GM19324 (cell line): ENCODE measurements at regions not wholly inside any gene's neighbourhood (a gene's known extent, or its start where the extent isn't known, plus 50 kb on each side); places are given as distances from the start of the nearest gene placed in this dataset.
"Not testable (repeated sequence)": the region's sequence is repeated elsewhere in the genome, so short reads cannot be mapped to it uniquely, and the experiment has no call there.

Experiments used
- ATAC-seq: cut with Tn5 transposase; IDR thresholded peaks from one replicate; pipeline ENCODE4 v1.9.1; 2021; ENCODE audit warnings: mild to moderate bottlenecking, moderate library complexity; ENCODE audit not compliant: unreplicated experiment, low FRiP score

DNA sequence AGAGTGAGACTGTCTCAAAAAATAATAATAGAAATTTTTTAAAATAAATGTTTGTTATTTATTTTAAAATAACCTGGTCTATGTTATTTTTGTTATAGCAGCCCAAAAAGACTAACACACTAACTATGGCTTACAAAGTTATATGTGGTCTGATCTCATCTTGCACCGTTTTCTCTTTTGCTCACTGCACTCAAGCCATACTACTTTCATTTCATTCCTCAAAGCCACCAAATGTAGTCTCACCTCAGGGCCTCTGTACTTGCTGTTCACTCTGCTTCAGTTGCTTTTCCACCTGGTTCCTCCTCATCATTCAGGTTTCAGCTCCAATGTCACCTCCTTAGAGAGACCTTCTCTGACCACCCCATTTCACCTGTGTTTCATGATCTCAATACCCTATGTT, 55.2 kb upstream of the MDM1 start:
- no peak for ATAC-seq

DNA sequence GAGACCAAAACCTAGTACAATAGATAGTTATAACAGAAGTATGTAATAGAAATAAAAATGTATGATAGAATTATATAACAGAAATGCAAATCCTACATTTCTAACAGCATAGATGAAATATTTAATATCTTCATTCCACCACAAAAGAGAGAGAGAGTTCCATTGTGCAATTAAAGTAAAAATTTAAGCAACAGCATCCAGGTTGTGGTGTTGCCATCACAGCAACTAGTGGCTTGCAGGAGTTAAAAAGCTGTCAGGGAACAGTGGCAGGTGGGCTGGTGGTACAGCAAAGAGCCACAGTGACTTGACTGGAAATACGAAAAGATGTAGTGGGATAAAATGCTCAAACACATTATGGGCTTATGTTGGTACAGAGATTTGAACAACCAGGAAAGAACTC, 57.1 kb upstream of the MDM1 start:
- ATAC-seq: no peak

DNA sequence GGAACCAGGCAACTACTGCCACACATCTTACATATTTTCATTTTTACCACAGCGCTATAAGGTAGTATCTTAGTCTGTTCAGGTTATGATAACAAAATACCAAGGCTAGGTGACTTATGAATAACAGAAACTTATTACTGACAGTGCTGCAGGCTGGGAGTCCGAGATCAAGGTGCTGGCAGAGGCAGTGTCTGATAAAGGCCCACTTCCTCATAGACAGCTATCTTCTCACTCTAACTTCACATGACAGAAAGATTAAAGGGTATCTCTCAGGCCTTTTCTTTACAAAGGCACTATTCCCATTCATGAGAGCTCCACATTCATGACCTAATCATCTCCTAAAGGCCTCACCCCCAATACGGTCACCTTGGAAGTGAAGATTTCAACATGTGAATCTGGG, 59.8 kb upstream of the MDM1 start:
- no peak for ATAC-seq

DNA sequence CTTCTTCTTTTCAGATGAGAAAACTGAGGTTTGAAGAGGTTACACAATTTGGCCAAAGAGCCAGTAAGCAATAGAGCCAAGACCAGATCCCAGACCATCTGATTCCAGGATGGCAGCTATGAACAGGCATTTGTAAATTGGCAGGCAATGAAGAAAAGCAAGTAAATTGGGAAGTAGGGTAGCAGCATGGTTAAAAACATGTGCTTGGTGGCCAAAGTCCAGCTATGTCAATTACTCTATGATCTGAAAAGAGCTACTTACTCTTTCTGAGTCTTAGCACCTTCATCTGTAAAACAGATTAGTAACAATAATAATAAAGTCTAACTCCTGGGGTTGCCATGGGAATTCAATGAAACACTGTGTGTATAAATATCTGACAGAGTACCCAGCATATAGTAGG, 60.2 kb upstream of the MDM1 start:
- ATAC-seq: no peak

DNA sequence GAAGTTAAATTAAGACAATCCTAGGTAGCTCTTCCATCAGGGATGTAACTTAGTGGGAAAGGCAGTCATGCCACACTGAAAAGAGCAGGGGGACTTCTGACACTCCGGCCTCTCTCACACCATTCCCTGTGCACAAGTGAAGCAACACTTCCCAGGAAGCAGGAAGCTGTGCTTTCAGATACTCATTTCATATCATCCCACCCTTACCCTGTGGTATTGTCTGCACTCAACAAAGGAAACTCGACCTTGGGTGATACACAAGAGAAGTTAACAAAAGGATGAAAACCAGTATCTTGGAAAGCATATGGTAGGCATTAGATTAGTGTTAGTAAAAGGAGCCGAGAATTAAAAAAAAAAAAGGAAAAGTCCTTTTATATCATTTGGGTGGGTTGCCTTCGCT, 61.3 kb upstream of the MDM1 start:
- no peak for ATAC-seq

DNA sequence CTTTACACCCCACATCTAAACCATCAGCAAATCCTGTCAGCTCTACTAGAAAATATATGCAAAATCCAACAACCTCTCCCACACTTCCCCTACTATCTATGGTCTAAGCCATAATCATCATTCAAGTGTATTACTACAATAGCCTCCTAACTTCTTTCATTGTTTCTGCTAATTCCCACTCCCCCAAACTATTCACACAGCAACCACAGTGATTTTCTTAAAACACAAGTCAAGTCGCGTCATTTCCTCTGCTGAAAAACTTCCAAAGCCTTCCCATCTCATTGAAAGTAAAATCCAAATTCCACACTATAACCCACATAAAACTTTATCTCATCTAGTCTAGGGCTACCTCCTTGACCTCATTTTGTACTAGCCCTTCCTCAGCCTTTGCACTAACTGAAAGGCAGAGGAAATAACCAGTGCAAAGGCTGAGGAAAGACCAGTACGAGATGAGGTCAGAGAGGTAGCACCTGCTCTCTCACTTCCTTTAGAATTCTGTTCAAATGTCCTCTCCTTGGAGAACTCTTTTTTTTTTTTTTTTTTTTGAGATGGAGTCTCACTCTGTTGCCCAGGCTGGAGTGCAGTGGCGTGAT, 65.5 kb upstream of the MDM1 start:
- ATAC-seq: no peak

DNA sequence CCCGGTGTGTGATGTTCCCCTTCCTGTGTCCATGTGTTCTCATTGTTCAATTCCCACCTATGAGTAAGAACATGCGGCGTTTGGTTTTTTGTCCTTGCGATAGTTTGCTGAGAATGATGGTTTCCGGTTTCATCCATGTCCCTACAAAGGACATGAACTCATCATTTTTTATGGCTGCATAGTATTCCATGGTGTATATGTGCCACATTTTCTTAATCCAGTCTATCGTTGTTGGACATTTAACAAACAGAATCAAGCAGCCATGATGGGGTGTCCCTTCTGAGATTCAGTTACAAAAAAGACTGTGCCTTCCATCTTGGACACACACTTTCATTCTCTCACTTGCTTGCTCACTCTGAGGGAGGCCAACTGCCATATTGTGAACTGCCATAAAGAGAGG, 66.5 kb upstream of the MDM1 start:
- not testable (repeated sequence) for ATAC-seq

DNA sequence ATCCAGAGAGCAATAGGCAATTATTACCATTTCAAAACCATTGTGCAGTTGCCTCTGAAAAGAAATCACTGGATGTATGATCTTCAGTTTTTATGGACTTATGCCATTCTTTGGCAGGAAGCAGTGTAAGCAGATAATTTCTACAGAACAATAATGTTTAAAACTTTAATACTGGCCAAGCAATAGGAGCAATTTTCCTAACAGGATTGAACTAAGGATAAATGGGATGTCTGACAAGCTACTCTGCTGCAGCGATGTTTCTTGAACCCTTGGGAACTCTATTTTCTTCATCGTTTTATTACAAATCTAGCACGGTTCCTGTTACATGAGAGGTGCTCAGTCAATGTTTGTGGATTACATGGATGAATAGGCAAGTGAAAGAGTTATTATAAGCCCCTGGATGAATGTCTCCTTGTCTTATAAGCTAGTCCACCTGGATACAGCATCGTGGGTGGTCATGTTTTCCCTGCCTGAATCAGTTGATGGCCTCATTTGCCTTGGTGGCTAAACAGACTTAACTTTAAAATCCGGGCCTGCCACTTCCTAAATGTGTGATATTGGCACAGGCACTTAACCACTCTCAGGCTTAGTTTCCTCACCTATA, 68.2 kb upstream of the MDM1 start:
- no peak for ATAC-seq

DNA sequence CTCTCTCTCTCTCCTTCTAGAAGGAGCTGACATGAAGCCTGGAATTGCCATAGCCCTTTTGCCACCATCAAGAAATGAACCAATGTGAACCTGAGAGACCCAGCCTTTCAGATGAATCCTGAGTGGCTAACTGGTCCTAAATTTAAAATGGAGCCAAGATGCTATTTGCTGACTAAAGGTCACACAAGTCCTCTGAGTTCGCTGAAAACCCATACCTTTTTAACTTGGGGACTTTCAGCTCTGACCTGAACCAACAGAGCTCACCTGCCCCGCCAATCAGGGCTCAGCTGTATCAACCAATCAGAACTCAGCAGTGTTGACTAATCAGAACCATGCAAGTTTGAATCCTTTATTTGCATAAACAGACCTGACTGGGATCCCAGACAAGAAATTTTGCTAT, 70.3 kb upstream of the MDM1 start:
- ATAC-seq: no peak

DNA sequence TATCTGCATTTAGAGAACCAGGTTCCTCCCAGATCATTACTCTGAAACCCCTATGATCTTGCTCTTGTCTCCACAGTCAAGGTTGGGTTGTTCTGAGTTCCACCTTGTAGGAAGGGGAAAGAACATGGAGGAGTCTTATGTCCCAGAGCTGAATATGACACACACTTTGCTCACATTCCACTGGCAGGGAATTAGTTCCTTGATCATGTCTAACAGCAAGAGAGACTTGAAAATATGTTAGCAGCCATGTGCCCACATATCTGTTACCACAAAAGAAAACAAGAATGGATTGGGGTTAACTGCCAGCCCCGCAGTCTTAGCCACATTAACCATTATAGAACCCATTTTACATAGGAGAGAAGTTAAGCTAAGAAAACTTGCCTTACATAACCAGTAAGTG, 71.1 kb upstream of the MDM1 start:
- ATAC-seq: no peak

DNA sequence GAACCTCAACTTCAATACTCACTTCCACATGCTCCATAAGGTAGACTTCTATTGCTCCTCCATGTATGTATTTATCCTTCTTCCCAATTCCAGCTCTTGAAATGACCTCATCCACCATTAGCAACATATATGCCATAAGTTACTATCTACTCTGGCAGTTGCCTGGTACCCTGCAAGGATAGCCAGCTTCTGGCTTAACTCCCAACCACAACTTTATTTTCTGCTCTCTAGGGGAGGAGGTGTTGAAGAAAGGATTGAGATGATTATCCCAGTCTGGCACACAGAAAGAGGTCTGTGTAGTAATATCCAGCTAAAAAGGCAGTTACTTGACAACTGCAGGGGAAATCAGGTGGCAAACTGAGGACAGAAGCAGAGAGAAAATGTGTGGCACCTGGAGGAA, 71.5 kb upstream of the MDM1 start:
- ATAC-seq: no peak

DNA sequence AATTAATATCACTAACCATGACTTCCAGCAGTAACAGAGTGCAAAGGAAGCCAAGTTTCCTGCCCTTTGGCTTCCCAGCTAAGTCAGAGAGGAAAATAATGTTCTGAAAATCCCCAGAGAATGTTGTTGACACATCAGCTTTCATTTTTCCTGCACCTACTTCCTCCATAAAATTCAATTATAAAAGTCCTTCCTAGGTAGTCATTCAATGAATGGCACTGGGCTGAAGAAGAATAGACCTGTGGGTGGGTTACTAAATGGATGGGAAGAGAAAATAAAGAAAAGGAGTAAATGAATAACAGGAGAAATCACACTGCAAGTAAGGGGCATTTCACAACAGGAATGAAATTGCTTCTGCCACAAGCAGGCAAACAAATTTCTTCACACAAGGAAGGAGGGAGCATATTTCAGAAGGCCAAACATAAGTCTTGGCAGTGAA, 73.2 kb upstream of the MDM1 start:
- ATAC-seq: no peak

DNA sequence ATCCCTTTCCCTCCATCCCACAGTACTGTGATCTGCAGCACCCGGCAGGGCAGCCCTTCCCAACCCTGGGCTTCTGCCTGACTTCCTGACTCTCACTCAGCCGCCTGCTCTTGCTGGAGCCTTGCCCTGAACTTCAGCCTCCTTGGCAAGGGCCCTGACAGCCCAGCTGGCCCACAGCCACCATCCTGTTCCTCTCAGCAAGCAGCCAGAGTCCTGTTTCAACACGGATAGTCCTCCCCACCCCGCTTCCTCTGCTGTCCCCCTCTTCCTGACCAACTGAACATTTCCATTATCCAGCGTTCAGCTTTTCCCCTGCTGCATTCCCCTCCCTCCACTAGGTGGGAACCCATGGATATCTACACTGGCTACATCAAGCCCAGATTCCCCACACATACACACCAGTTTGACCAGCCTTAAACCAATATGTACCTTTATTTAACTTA, 74.0 kb upstream of the MDM1 start:
- ATAC-seq: no peak

DNA sequence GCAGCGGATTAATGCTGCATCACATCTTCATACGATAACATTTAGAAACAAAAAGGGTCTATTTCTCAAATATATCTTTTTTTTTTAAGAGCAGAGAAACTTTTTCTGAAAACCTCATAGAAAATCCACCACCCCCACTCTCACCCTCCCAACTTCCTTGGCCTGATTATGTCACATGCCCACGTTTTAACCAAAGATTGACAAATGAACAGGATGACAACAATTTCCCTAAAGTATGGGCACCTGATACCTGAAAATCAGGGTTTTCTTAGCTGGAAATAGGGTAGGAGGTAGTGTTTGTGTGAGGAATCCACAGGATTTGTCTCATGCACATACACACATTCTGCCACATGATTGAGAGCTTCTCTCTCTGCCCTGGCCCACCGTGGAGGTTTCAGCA, 74.7 kb upstream of the MDM1 start:
- ATAC-seq: no peak

DNA sequence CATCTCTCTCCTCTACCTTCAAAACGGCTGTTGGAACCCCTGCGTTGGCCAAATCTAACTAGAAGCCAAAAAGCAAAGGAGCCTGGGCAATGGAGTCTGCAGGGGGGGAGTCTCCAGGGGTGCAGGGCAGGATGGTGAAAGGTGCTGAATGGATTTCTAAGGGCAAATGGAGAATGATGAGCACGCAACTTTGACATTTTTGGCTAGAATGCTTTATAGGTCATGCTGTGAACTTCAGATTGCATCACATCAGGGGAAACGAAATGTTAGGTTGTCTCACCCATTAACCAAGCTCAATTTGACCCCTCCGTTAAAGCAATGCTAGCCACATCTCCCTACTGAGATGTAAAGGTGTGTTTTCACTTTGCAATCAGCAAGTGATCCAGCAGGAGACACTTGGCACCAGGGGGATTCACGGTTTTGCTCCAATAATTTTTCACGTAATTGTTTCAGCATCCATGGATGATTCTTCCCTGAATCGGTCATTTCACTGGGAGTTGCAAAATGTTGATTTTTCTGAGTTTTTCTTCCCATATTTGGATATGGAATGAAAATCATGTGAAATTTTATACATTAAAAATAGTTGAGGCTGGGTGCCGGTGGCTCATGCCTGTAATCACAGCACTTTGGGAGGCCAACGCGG, 78.0 kb upstream of the MDM1 start:
- no peak for ATAC-seq

DNA sequence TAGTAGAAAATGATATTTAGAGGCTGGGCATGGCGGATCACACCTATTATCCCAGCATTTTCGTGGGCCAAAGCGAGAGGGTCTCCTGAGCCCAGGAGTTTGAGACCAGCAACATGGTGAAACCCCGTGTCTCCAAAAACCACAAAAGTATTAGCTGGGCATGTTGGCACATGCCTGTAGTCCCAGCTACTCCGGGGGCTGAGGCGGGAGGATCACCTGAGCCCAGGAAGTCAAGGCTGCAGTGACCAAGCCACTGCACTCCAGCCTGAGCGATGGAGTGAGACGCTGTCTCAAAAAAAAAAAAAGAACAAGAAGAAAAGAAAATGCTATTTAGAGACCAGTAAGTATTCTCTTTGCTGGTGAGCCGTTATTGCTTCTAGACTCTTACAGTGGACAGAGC, 79.2 kb upstream of the MDM1 start:
- no peak for ATAC-seq

DNA sequence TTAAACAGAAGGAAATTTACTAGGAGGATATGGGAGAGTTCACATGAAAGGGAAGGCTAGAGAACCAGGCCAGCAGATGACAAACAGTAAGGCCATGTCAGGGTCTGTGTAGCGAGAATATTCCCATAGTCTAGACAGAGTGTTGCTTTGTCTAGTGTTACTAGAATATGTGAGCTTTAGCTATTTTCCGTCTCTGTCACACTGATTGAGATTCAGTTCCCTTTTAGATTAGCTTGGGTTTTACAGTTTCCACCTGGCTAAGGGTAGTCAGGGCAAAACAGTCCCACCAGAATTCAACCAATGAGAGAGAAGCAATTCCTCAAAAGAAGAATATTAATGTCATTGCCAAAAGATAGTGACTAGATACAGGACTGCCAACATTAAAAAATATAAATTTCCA, 82.8 kb upstream of the MDM1 start:
- ATAC-seq: no peak

DNA sequence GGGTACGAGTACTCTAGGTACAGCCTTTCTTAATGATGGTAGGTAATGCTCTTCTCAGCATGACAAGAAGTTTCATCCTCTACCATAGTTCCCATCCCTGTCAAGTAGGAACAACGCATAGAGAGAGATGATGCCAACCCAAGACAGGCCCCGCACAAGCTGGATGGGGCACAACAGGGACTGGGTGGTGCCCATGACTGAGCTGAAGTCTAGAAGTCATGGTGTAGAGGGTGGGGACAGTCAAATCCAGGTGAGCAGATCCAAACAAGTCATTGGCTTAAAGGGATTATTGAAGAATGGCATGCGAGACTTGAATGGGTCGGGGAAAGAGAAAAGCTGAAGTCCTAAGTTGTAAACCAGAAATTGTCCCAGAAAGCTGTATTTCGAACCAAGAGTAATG, 84.2 kb upstream of the MDM1 start:
- ATAC-seq: no peak

DNA sequence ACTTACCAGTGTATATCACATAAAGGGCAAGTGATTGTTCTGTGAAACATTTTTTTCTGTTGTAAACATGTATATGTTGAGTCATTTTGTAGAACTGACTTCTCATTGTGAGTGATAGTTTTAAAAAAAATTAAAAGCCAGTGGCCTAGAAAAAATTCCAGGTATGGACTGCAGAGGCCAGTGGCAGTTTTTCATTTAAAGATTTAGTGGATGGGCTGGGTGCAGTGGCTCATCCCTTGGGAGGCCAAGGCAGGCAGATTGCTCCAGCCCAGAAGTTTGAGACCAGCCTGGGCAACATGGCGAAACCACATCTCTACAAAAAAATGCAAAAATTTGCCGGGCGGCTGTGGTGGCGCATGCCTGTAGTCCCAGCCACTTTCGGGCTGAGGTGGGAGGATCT, 84.7 kb upstream of the MDM1 start:
- ATAC-seq: no peak

DNA sequence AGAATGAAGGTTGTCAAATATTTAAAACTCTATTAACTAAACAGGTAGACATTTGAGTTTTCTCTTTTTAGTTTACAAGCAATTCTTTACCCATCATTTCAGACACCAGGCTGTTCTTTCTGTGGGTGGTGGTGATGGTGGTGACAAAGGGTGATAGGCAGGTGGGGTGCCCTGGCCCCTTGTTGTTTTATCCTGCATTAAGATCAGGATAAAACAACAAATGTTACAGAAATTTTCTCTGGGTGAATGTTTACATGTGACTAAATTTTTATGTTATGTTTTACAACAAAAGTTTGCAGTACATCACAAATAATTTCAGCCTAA, 85.9 kb upstream of the MDM1 start:
- no peak for ATAC-seq

DNA sequence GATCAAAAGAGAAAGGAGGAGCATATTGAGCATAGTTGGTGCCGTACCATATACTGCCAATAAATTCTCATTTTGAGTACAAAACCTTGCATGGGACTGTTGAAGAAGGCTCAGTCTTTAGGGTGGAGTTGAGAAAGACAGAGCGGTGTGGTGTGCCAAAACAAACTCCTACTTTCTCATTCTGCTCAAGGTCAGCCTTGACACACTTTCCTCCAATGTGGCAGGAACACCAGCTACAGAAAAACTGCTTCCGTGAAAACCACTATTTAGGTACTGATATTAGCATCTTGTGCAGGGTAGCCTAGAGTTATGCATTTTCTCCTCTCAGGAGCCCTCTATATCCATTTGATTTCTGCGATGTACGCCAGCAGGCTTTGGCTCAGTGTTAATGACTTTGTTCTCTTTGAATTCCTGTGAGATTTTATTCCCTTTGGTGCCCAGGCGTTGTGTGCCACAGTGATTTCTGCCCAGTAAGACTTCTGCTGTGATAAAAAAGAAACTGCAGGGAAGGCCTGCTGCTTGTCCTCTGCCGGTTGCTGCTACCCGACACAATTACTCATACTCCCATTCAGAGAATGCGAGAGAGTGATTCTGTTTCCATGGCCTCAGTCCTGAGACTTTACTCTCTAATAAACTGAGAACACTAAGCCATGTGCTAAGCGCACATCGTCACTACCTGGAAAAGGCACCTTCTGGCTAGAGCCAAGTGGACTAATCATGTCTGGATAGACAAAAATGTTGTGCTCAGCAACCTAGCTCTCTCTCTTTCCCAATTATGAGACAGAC, 88.3 kb upstream of the MDM1 start:
- ATAC-seq: no peak

DNA sequence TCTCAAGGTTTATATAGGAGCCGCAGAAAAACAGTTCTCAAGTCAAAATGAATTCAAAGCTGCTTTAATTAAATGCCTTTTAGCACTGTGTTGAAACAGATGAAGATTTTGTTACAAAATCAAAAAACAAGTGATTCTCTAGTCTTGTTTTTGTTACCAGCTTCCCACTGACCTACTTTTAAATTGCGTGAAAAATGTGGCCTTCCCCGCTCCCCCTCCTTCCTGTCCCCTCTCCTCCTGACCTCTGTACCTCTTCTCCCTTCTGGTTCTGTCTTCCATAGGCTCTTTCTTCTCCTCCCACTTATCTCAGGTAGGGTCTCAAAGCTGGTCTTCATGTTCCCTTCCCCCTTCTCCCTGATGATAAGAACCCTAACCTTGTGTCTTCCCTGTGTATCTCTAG, 90.0 kb upstream of the MDM1 start:
- no peak for ATAC-seq
